KBM-7 (cell line): ENCODE measurements at regions not wholly inside any gene's neighbourhood (a gene's known extent, or its start where the extent isn't known, plus 50 kb on each side); places are given as distances from the start of the nearest gene placed in this dataset.
"Not testable (repeated sequence)": the region's sequence is repeated elsewhere in the genome, so short reads cannot be mapped to it uniquely, and the experiment has no call there.

Experiments used
- DNase-seq: peaks from one replicate; pipeline ENCODE4 v3.0.0-alpha.2; 2015
- in situ Hi-C: fragments of 300-500 bp; cut with MboI; formaldehyde crosslinking; loops from 2 replicates; pipeline ENCODE4 v1.14.3; 2020; ENCODE audit warnings: low sequenced_read_pairs, low pct_unique_long_range_greater_than_20kb, mixed read lengths

GRCh38 chr12:43267818-43268217 is 284.2 kb downstream of the ADAMTS20 start:
- DNase-seq, result no peak

GRCh38 chr12:43261701-43262100 is 290.3 kb downstream of the ADAMTS20 start:
- DNase-seq, result no peak
- in situ Hi-C loops, result no loop called here

More at GRCh38 chr12:43267818-43268217, 284.2 kb downstream of the ADAMTS20 start:
- in situ Hi-C loops, result no loop called here

GRCh38 chr12:43255522-43256111 is 296.4 kb downstream of the ADAMTS20 start:
- in situ Hi-C loops, result no loop called here
- DNase-seq, result no peak

GRCh38 chr12:43252585-43252984 is 299.4 kb downstream of the ADAMTS20 start:
- no peak for DNase-seq
- in situ Hi-C loops, result no loop called here

- DNase-seq, result no peak
- in situ Hi-C loops, result no loop called here
These were observed 306.1 kb downstream of the ADAMTS20 start for GRCh38 chr12:43245947-43246346.

- in situ Hi-C loops, result no loop called here
- no peak for DNase-seq
These were observed 310.0 kb downstream of the ADAMTS20 start for GRCh38 chr12:43241986-43242385.

GRCh38 chr12:43238281-43238680 is 313.7 kb downstream of the ADAMTS20 start:
- in situ Hi-C loops, result no loop called here
- DNase-seq, result peak; percentile 39

- DNase-seq, result no peak
- in situ Hi-C loops, result no loop called here
These were observed 314.6 kb downstream of the ADAMTS20 start for GRCh38 chr12:43237238-43237879.

- in situ Hi-C loops, result no loop called here
- no peak for DNase-seq
These were observed 316.3 kb downstream of the ADAMTS20 start for GRCh38 chr12:43235721-43236120.

- no peak for DNase-seq
- in situ Hi-C loops, result no loop called here
These were observed 318.1 kb downstream of the ADAMTS20 start for GRCh38 chr12:43233861-43234260.

GRCh38 chr12:43226151-43226550 is 325.9 kb downstream of the ADAMTS20 start:
- no peak for DNase-seq
- in situ Hi-C loops, result no loop called here

- in situ Hi-C loops, DNase-seq: not testable (repeated sequence)
These were observed 327.7 kb downstream of the ADAMTS20 start for GRCh38 chr12:43224190-43224805.

- in situ Hi-C loops, result no loop called here
- no peak for DNase-seq
These were observed 329.2 kb downstream of the ADAMTS20 start for GRCh38 chr12:43222796-43223195.

GRCh38 chr12:43221216-43221615 is 330.8 kb downstream of the ADAMTS20 start:
- no peak for DNase-seq
- in situ Hi-C loops, result no loop called here

GRCh38 chr12:43216490-43216889 is 335.5 kb downstream of the ADAMTS20 start:
- in situ Hi-C loops, result no loop called here
- no peak for DNase-seq

GRCh38 chr12:43214166-43214565 is 337.8 kb downstream of the ADAMTS20 start:
- in situ Hi-C loops, result no loop called here
- DNase-seq, result no peak

- no peak for DNase-seq
- in situ Hi-C loops, result no loop called here
These were observed 338.4 kb downstream of the ADAMTS20 start for GRCh38 chr12:43213608-43214007.

- peak; percentile 65 for DNase-seq
- in situ Hi-C loops, result no loop called here
These were observed 341.4 kb downstream of the ADAMTS20 start for GRCh38 chr12:43210485-43211192.

GRCh38 chr12:43208627-43209026 is 343.4 kb downstream of the ADAMTS20 start:
- in situ Hi-C loops, result no loop called here
- DNase-seq, result no peak

GRCh38 chr12:43208221-43208620 is 343.8 kb downstream of the ADAMTS20 start:
- in situ Hi-C loops, result no loop called here
- no peak for DNase-seq
